Psoas muscle (tissue), 7 donors: ENCODE measurements at regions not wholly inside any gene's neighbourhood (a gene's known extent, or its start where the extent isn't known, plus 50 kb on each side); places are given as distances from the start of the nearest gene placed in this dataset.

Source experiments
- ATAC-seq, 4 donors: fragments of 200-7000 bp; cut with Tn5 transposase; one replicate each; pipeline ENCODE4 v1.9.1; 2020; ENCODE audit warnings: moderate library complexity in 3 of 4, mild to moderate bottlenecking in 2 of 4
- DNase-seq, 2 donors: peaks; one replicate each; pipeline ENCODE4 v3.0.0-alpha.2; 2020
- H3K27ac ChIP-seq: fragments of 200-600 bp; one replicate; pipeline ENCODE4 v1.8.0; 2022
- H3K27me3 ChIP-seq, 3 donors: fragments of 200-600 bp in 1 of 3; one replicate each; pipeline versions ENCODE4 v1.6.1 to v1.8.0; 2013 to 2022; ENCODE audit warnings: low read length in 2 of 3, mild to moderate bottlenecking in 2 of 3, moderate library complexity in 1 of 3; ENCODE audit not compliant: insufficient read depth in 3 of 3
- H3K36me3 ChIP-seq, 2 donors: fragments of 200-600 bp in 1 of 2; one replicate each; pipeline versions ENCODE4 v1.6.1 to v1.8.0; 2013 to 2022; ENCODE audit warnings: low read depth in 1 of 2, mild to moderate bottlenecking in 1 of 2, moderate library complexity in 1 of 2; ENCODE audit not compliant: insufficient read depth in 1 of 2
- H3K4me1 ChIP-seq: fragments of 200-600 bp; one replicate; pipeline ENCODE4 v1.8.0; 2022
- H3K4me3 ChIP-seq: fragments of 200-600 bp; one replicate; pipeline ENCODE4 v1.8.0; 2022; ENCODE audit warnings: mild to moderate bottlenecking
- H3K9me3 ChIP-seq: fragments of 200-600 bp; one replicate; pipeline ENCODE4 v1.8.0; 2022
- WGBS, 3 donors: extraction: QIAGEN DNeasy Blood & Tissue Kit; methylation state at CpG; one replicate each; pipeline versions ENCODE4 v1.1.6 to v1.1.7; 2013; 5-methylcytosine and 5-hydroxymethylcytosine counted together
- intact Hi-C, 2 donors: fragments of 100-400 bp; cut with DNase I; formaldehyde crosslinking; loops; one replicate each; pipeline versions ENCODE4 v1.11.0 to v1.14.2; 2022
- TF ChIP-seq, protein P1 (sequence below): fragments of 200-600 bp; IDR thresholded peaks from one replicate; pipeline ENCODE4 v1.8.0; 2022; ENCODE audit warnings: antibody characterized with exemption
- donor health status: healthy with polysubstance abuse.
- donor health status: DM: no; HTN: no; CAD: no; lungs with moderate emphysema.
- donor health status: Bipolar disorder and iron deficiency.
- donor health status: healthy.
- donor health status: DM: yes; HTN: yes; CAD: no.
- donor health status: DM: no; HTN: no; CAD: no.
- donor health status: DM: yes; HTN: yes; CAD: no.

DNA sequence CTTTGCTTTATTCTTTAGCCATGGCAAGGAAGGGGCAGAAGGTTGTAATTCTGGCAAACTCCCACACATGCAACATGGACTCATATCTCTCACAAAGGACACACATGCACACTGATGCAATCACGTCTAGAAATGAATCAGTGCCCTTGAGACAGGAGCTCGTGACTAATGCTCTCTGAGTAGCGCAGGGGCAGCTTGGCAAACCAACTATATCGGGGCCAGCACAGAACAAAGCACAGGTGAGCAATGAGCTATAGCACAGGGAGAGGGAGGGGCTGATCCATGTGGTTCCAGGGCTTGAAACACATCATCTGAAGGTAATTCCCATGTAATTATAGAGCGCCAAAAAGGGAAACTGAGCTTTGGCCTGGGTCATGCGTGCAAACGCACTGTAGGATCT lies 165.2 kb upstream of the KLF7 start:
- TF ChIP-seq, protein P1, sequence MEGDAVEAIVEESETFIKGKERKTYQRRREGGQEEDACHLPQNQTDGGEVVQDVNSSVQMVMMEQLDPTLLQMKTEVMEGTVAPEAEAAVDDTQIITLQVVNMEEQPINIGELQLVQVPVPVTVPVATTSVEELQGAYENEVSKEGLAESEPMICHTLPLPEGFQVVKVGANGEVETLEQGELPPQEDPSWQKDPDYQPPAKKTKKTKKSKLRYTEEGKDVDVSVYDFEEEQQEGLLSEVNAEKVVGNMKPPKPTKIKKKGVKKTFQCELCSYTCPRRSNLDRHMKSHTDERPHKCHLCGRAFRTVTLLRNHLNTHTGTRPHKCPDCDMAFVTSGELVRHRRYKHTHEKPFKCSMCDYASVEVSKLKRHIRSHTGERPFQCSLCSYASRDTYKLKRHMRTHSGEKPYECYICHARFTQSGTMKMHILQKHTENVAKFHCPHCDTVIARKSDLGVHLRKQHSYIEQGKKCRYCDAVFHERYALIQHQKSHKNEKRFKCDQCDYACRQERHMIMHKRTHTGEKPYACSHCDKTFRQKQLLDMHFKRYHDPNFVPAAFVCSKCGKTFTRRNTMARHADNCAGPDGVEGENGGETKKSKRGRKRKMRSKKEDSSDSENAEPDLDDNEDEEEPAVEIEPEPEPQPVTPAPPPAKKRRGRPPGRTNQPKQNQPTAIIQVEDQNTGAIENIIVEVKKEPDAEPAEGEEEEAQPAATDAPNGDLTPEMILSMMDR, result no peak
- Histone ChIP-seq H3K4me1 (peaks cover 6% of the 10 kb centered on the region), H3K4me3 (no peak overlapping the region), H3K9me3 (no peaks in the 10 kb centered on the region), H3K27me3 (no peaks in the 10 kb centered on the region), H3K36me3 (no peaks in the 10 kb centered on the region), H3K27ac (no peak overlapping the region)
- intact Hi-C loops, result no loop called here
- ATAC-seq, result peak in 3 of 4 donors; percentile 57 to 70 (median 61)
- DNase-seq, result peak in 1 of 2 donors; percentile 33
- 70 to 77% (median 73%) methylated on average over 7 of the region's 7 CpGs for WGBS, 3 donors

DNA sequence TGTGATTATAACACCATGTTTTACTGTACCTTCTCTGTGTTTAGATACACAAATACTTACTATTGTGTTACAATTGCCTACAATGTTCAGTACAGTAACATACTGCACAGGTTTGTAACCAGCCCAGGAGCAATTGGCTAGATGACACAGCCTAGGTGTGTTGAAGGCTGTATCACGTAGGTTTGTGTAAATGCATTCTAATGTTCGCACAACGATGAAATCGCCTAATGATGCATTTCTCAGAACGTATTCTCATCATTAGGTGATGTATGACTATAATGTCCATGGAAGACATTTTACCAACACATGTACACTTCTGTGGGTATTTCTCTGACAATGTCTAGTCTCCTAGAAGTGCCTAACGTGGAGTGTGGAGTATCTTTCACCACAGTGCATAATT lies 165.9 kb upstream of the KLF7 start:
- no peaks in the 10 kb centered on the region for H3K9me3 ChIP-seq
- TF ChIP-seq, protein P1, result no peak
- H3K27ac ChIP-seq, result no peak overlapping the region
- H3K4me3 ChIP-seq, result no peak overlapping the region
- ATAC-seq (no peak), DNase-seq (no peak)
- no peaks in the 10 kb centered on the region for H3K36me3 ChIP-seq
- intact Hi-C loops, result no loop called here
- H3K4me1 ChIP-seq, result peaks cover 6% of the 10 kb centered on the region
- no peaks in the 10 kb centered on the region for H3K27me3 ChIP-seq
- 83 to 86% (median 85%) methylated on average over 6 of the region's 6 CpGs for WGBS, 3 donors

DNA sequence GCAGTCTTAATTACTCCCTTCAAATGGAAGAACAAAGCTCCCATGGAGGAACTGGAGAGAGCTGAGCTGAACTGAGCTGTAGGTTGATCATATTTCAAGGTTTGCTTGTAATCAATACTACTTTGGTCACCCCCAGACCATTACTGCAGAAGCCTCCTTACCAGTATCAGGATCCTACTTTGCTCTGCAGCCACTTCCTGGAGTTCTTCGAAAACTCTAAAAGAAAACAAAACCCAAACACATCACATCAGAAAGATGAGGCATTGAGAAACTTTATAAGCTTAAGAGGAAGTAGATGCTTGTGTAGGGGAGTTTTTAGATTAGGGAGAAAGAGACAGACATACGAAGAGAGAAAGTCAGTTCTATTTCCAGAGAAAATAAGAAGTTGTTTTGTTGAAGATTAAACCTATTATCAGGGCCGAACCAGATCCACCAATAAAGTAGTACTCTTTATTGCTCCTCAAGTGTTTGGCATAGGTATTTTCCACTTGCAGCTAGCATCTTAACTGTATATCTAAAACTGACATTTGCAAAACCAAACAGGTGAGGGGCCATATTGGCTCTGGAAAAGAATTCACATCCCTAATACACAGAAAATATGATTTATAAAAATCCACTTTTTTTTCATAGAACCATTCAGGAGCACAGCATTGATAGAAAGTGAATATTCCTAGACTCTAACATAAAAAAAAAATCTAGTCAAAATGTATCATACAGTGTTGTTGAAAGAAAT lies 166.9 kb upstream of the KLF7 start:
- Histone ChIP-seq H3K4me1 (peaks cover 6% of the 10 kb centered on the region), H3K27me3 (no peaks in the 10 kb centered on the region), H3K4me3 (no peak overlapping the region), H3K36me3 (no peaks in the 10 kb centered on the region), H3K27ac (no peak overlapping the region), H3K9me3 (no peaks in the 10 kb centered on the region)
- TF ChIP-seq, protein P1, result no peak
- intact Hi-C loops, result no loop called here
- WGBS, 3 donors, result 57 to 69% (median 58%) methylated on average over 3 of the region's 3 CpGs
- no peak for DNase-seq
- ATAC-seq, result no peak

DNA sequence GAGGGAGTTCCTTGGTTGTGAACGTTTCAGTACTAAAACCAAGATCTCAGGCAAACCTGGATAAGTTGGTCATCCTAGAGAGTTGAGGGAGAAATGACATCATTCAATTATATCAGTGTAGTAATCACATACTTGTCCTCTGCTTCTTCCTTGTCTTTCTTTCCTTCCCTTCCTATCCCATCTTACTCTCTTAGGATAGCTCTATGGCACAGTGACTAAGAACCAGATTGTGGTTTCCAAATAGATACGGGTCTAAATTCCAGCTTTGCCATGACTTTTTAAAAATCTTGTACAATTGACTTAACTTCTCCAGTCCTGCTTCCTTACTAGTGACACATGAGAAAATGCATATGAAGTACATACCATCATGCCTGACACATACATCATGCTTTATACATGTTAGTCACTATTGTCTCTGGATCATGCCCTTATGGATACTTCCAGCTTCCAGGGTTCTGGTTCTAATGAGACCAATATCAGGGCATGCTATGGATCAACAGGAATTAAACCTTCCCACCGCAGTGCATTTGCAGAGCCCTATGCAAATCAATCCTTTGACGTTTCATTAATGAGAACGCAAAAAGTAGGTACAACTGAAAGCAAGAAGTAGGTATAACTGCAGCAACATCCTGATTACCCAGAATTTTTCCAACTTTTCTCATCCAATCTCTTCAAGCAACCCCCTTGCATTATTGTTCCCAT lies 168.0 kb upstream of the KLF7 start:
- WGBS, 3 donors, result 84 to 86% (median 85%) methylated on average over 5 of the region's 5 CpGs
- ATAC-seq (no peak), DNase-seq (no peak)
- H3K4me3 ChIP-seq, result no peak overlapping the region
- H3K36me3 ChIP-seq, result no peaks in the 10 kb centered on the region
- H3K27ac ChIP-seq, result peak overlapping the region; percentile 44
- peaks cover 6% of the 10 kb centered on the region for H3K4me1 ChIP-seq
- H3K27me3 ChIP-seq, result no peaks in the 10 kb centered on the region
- no peaks in the 10 kb centered on the region for H3K9me3 ChIP-seq
- TF ChIP-seq, protein P1, result no peak
- intact Hi-C loops, result no loop called here
